HEK293 (cell line): ENCODE measurements at regions not wholly inside any gene's neighbourhood (a gene's known extent, or its start where the extent isn't known, plus 50 kb on each side); places are given as distances from the start of the nearest gene placed in this dataset.

Experiments
- CTCF ChIA-PET: fragments of 350-600 bp; formaldehyde crosslinking; extraction: SDS; loops from one replicate; lab custom pipeline; 2021; ENCODE audit warnings: antibody characterized with exemption; lab: Yijun Ruan, JAX
- POLR2A ChIA-PET: fragments of 300-600 bp; formaldehyde crosslinking; extraction: SDS; loops from one replicate; lab custom pipeline; 2020; ENCODE audit warnings: antibody characterized with exemption, inconsistent platforms; lab: Yijun Ruan, JAX
- H3K27ac ChIP-seq: fragments of 200-500 bp; sonication (Bioruptor generic); 2 replicates; pipeline ENCODE4 v1.5.1; 2014; ENCODE audit warnings: low read depth, low read length, control low read depth, inconsistent platforms; ENCODE audit errors: extremely low read depth
- H3K36me3 ChIP-seq, 2 experiments: fragments of 200-500 bp in 1 of 2; sonication (Bioruptor generic) in 1 of 2; 1 replicate in 1 of 2; 2 replicates in 1 of 2; pipeline ENCODE4 v1.5.1; 2014 to 2017; ENCODE audit warnings: inconsistent platforms in 2 of 2, low read length in 2 of 2; ENCODE audit not compliant: control insufficient read depth in 2 of 2, insufficient read depth in 1 of 2
- H3K4me1 ChIP-seq: fragments of 200-500 bp; sonication (Bioruptor generic); 2 replicates; pipeline ENCODE4 v1.5.1; 2014; ENCODE audit warnings: mild to moderate bottlenecking, low read length, inconsistent platforms; ENCODE audit not compliant: control insufficient read depth, insufficient read depth
- H3K4me3 ChIP-seq: 2 replicates; pipeline ENCODE4 v1.5.1; 2011; ENCODE audit warnings: low read depth, mild to moderate bottlenecking, control low read depth, low read length, moderate library complexity
- H3K9me3 ChIP-seq: fragments of 200-500 bp; sonication (Bioruptor generic); 2 replicates; pipeline ENCODE4 v1.5.1; 2014; ENCODE audit warnings: low read depth, low read length, inconsistent platforms; ENCODE audit not compliant: control insufficient read depth, insufficient read depth
- GLIS1 ChIP-seq: fragments of 450-650 bp; formaldehyde crosslinking; IDR thresholded peaks from 2 replicates; pipeline ENCODE4 v1.5.1; 2016; ENCODE audit warnings: missing biosample characterization, missing genetic modification characterization
- PRDM2 ChIP-seq: fragments of 450-650 bp; formaldehyde crosslinking; IDR thresholded peaks from 2 replicates; pipeline ENCODE4 v1.5.1; 2016; ENCODE audit warnings: missing biosample characterization, missing genetic modification characterization, borderline replicate concordance
- SP2 ChIP-seq: fragments of 450-650 bp; formaldehyde crosslinking; IDR thresholded peaks from 2 replicates; pipeline ENCODE4 v1.5.1; 2016; ENCODE audit warnings: missing biosample characterization, missing genetic modification characterization
- TSHZ1 ChIP-seq: fragments of 450-650 bp; formaldehyde crosslinking; IDR thresholded peaks from 2 replicates; pipeline ENCODE4 v1.5.1; 2016; ENCODE audit warnings: missing biosample characterization, missing genetic modification characterization, borderline replicate concordance
- ZBTB17 ChIP-seq: fragments of 450-650 bp; formaldehyde crosslinking; IDR thresholded peaks from 2 replicates; pipeline ENCODE4 v1.5.1; 2016; ENCODE audit warnings: missing biosample characterization, missing genetic modification characterization
- ZNF24 ChIP-seq: fragments of 450-650 bp; formaldehyde crosslinking; IDR thresholded peaks from 2 replicates; pipeline ENCODE4 v1.5.1; 2016; ENCODE audit warnings: missing biosample characterization, missing genetic modification characterization
- ZNF266 ChIP-seq: fragments of 450-650 bp; formaldehyde crosslinking; IDR thresholded peaks from 2 replicates; pipeline ENCODE4 v1.5.1; 2016; ENCODE audit warnings: missing biosample characterization, missing genetic modification characterization, low read depth
- ZNF280D ChIP-seq: fragments of 450-650 bp; formaldehyde crosslinking; IDR thresholded peaks from 2 replicates; pipeline ENCODE4 v1.5.1; 2016; ENCODE audit warnings: missing biosample characterization, missing genetic modification characterization
- ZNF335 ChIP-seq: fragments of 450-650 bp; formaldehyde crosslinking; conservative IDR thresholded peaks from 2 replicates; pipeline ENCODE4 v1.5.1; 2016; ENCODE audit warnings: missing biosample characterization, missing genetic modification characterization
- ZNF433 ChIP-seq: fragments of 450-650 bp; formaldehyde crosslinking; IDR thresholded peaks from 2 replicates; pipeline ENCODE4 v1.5.1; 2016; ENCODE audit warnings: missing biosample characterization, missing genetic modification characterization, low read depth
- ZNF610 ChIP-seq: fragments of 450-650 bp; formaldehyde crosslinking; IDR thresholded peaks from 2 replicates; pipeline ENCODE4 v1.5.1; 2016; ENCODE audit warnings: missing biosample characterization, missing genetic modification characterization, borderline replicate concordance
- TF ChIP-seq, protein P1 (sequence below): fragments of 450-650 bp; formaldehyde crosslinking; IDR thresholded peaks from 2 replicates; pipeline ENCODE4 v1.5.1; 2016; ENCODE audit warnings: missing biosample characterization, missing genetic modification characterization
- TF ChIP-seq, protein P2 (sequence below): fragments of 450-650 bp; formaldehyde crosslinking; IDR thresholded peaks from 2 replicates; pipeline ENCODE4 v1.5.1; 2016; ENCODE audit warnings: missing biosample characterization, missing genetic modification characterization

DNA sequence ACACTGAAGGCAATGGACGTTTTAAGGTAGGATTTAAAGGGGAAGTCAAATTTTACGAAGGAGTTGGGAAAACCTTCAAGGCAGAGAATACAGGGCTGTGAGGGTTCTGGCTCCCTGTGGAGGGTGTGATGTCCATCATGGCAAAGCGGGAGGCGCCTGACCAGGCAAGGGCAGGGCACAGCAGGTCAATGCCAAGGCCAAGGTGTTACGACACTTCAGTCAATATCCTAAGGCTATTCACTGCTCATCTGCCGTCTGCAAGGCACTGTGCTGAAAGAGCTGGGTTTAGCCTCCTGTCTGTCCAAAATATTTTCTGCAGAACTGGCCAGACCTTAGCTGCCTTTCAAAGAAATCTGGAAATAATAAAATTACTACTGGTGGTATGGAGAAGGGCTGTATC, 297.9 kb upstream of the MGMT start (continued):
- no peak for TF ChIP-seq TSHZ1 (tag by site-specific recombination)
- TF ChIP-seq ZNF24, result no peak
- TF ChIP-seq ZNF280D, result no peak
- TF ChIP-seq ZNF335, result no peak
- no peak for TF ChIP-seq ZBTB17 (tag by site-specific recombination)
- no peak for TF ChIP-seq GLIS1 (tag by site-specific recombination)
- no peak for TF ChIP-seq SP2 (tag by site-specific recombination)
- TF ChIP-seq ZNF610, result no peak
- no peak for TF ChIP-seq PRDM2 (tag by site-specific recombination)
- TF ChIP-seq, protein P1, sequence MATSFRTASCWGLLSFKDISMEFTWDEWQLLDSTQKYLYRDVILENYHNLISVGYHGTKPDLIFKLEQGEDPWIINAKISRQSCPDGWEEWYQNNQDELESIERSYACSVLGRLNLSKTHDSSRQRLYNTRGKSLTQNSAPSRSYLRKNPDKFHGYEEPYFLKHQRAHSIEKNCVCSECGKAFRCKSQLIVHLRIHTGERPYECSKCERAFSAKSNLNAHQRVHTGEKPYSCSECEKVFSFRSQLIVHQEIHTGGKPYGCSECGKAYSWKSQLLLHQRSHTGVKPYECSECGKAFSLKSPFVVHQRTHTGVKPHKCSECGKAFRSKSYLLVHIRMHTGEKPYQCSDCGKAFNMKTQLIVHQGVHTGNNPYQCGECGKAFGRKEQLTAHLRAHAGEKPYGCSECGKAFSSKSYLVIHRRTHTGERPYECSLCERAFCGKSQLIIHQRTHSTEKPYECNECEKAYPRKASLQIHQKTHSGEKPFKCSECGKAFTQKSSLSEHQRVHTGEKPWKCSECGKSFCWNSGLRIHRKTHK (tag by site-specific recombination), result no peak
- TF ChIP-seq ZNF433 (tag by site-specific recombination), result no peak
- no peak for TF ChIP-seq ZNF266

GRCh38 chr10:129170812-129171211, 296.2 kb upstream of the MGMT start:
- POLR2A ChIA-PET, result no interaction called here
- H3K27ac ChIP-seq, result no peak overlapping the region
- H3K4me1 ChIP-seq, result no peaks in the 10 kb centered on the region
- TF ChIP-seq, protein P2, sequence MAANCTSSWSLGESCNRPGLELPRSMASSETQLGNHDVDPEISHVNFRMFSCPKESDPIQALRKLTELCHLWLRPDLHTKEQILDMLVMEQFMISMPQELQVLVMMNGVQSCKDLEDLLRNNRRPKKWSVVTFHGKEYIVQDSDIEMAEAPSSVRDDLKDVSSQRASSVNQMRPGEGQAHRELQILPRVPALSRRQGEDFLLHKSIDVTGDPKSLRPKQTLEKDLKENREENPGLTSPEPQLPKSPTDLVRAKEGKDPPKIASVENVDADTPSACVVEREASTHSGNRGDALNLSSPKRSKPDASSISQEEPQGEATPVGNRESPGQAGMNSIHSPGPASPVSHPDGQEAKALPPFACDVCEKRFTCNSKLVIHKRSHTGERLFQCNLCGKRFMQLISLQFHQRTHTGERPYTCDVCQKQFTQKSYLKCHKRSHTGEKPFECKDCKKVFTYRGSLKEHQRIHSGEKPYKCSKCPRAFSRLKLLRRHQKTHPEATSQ (tag by site-specific recombination), result no peak
- no peak overlapping the region for H3K4me3 ChIP-seq
- CTCF ChIA-PET, result interaction anchor here (0.5 kb wide), 1 partner anchor 139 kb away, joined by 3 read pairs; no protein-coding TSS in a partner anchor
- no peaks in the 10 kb centered on the region for H3K9me3 ChIP-seq
- no peaks in the 10 kb centered on the region for H3K36me3 ChIP-seq
